Caco-2 (cell line): ENCODE measurements at regions not wholly inside any gene's neighbourhood (a gene's known extent, or its start where the extent isn't known, plus 50 kb on each side); places are given as distances from the start of the nearest gene placed in this dataset.

Experiments
- BruUV-seq: library from RNA; stranded (reverse); fragments of 400-500 nt; replicated peaks from 2 replicates; lab custom pipeline; 2021; lab: Mats Ljungman, UMichigan
- CTCF ChIA-PET: fragments of 300-600 bp; sonication (Branson Sonifier 250); formaldehyde crosslinking; loops from one replicate; lab custom pipeline; 2022; ENCODE audit warnings: antibody characterized with exemption; lab: Charles Lee
- POLR2A ChIA-PET: fragments of 300-600 bp; sonication (Branson Sonifier 250); formaldehyde crosslinking; loops from one replicate; lab custom pipeline; 2022; ENCODE audit warnings: antibody characterized with exemption; lab: Charles Lee
- DNase-seq, 2 experiments: peaks; one replicate each; pipeline versions ENCODE4 v3.0.0 to v3.0.0-alpha.2; 2020 to 2022
- H3K27me3 ChIP-seq: replicated peaks from 2 replicates; pipeline ENCODE4 v1.6.0; 2011; ENCODE audit warnings: low read length; ENCODE audit not compliant: control insufficient read depth, insufficient read depth
- H3K36me3 ChIP-seq: 2 replicates; pipeline ENCODE4 v1.5.1; 2011; ENCODE audit warnings: low read length; ENCODE audit not compliant: control insufficient read depth, insufficient read depth
- H3K4me1 ChIP-seq: fragments of 250-450 bp; sonication (Bioruptor Pico); 2 replicates; pipeline ENCODE4 v1.5.1; 2020; ENCODE audit warnings: mild to moderate bottlenecking
- H3K4me3 ChIP-seq: 2 replicates; pipeline ENCODE4 v1.5.1; 2011; ENCODE audit warnings: low read depth, mild to moderate bottlenecking, control low read depth, low read length
- H3K9me3 ChIP-seq: fragments of 250-450 bp; sonication (Bioruptor Pico); 2 replicates; pipeline ENCODE4 v1.5.1; 2020; ENCODE audit warnings: mild to moderate bottlenecking, moderate library complexity
- H3K27ac Mint-ChIP-seq: one replicate; pipeline ENCODE4 v1.8.0; 2022; ENCODE audit warnings: mixed read lengths; ENCODE audit not compliant: unreplicated experiment
- H3K27me3 Mint-ChIP-seq: one replicate; pipeline ENCODE4 v1.8.0; 2022; ENCODE audit warnings: mixed read lengths; ENCODE audit not compliant: insufficient read depth, unreplicated experiment
- H3K36me3 Mint-ChIP-seq: one replicate; pipeline ENCODE4 v1.8.0; 2022; ENCODE audit warnings: mild to moderate bottlenecking, mixed read lengths; ENCODE audit not compliant: insufficient read depth, unreplicated experiment
- H3K4me1 Mint-ChIP-seq: one replicate; pipeline ENCODE4 v1.8.0; 2022; ENCODE audit warnings: low read depth, mixed read lengths; ENCODE audit not compliant: unreplicated experiment
- H3K4me3 Mint-ChIP-seq: one replicate; pipeline ENCODE4 v1.8.0; 2022; ENCODE audit warnings: mild to moderate bottlenecking, moderate library complexity, mixed read lengths; ENCODE audit not compliant: unreplicated experiment
- H3K9me3 Mint-ChIP-seq: one replicate; pipeline ENCODE4 v1.8.0; 2022; ENCODE audit warnings: mixed read lengths; ENCODE audit not compliant: unreplicated experiment
- CTCF ChIP-seq, 2 experiments: fragments of 200-600 bp in 1 of 2; IDR thresholded peaks; 1 replicate in 1 of 2; 2 replicates in 1 of 2; pipeline versions ENCODE4 v1.5.1 to v1.8.0; 2011 to 2022; ENCODE audit warnings: antibody characterized with exemption in 1 of 2, control low read depth in 1 of 2, inconsistent platforms in 1 of 2, low read depth in 1 of 2, low read length in 1 of 2, mild to moderate bottlenecking in 1 of 2, moderate library complexity in 1 of 2; ENCODE audit not compliant: insufficient read depth in 1 of 2, severe bottlenecking in 1 of 2, unreplicated experiment in 1 of 2
- intact Hi-C: fragments of 100-400 bp; cut with micrococcal nuclease; formaldehyde crosslinking; loops from one replicate; pipeline ENCODE4 v1.10.0; 2022; ENCODE audit not compliant: unreplicated experiment

DNA sequence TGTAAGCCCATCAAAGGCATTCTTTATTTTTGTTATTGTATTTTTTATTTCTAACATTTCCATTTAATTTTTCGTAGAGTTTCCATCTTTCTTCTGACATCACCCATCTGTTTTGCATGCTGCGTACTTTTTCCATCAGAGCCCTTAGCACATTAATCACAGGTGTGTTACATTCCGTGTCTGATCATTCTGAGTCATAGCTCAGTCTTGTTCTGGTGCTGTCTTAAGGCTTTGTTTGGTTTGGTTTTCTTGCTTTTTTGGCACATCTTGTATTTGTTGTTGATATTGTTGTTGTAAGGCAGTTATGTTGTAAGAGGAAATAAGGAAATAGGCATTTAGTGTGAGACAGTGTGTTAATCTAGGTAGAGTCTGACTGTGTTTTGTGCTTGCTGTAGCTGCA is 214.6 kb upstream of the CDH4 start:
- no peaks in the 10 kb centered on the region for H3K9me3 Mint-ChIP-seq
- no peak for DNase-seq
- Histone ChIP-seq H3K4me1 (no peaks in the 10 kb centered on the region), H3K9me3 (0 out of 2 replicates have a peak, but pooled peaks cover 3% of the 10 kb centered on the region), H3K4me3 (no peak overlapping the region), H3K27me3 (no peaks in the 10 kb centered on the region), H3K36me3 (no peaks in the 10 kb centered on the region)
- no peaks in the 10 kb centered on the region for H3K4me1 Mint-ChIP-seq
- ChIA-PET POLR2A (no interaction called here), CTCF (no interaction called here)
- TF ChIP-seq CTCF (IDR thresholded peaks at IDR 0.05; ENCODE audit: insufficient read depth in 1 of 2, low read depth in 1 of 2, low read length in 1 of 2, severe bottlenecking in 1 of 2, unreplicated experiment in 1 of 2): no peak
- no peaks in the 10 kb centered on the region for H3K36me3 Mint-ChIP-seq
- BruUV-seq: no TSS peak
- no peak overlapping the region for H3K4me3 Mint-ChIP-seq
- H3K27ac Mint-ChIP-seq: no peak overlapping the region
- intact Hi-C loops: no loop called here
- no peaks in the 10 kb centered on the region for H3K27me3 Mint-ChIP-seq

DNA sequence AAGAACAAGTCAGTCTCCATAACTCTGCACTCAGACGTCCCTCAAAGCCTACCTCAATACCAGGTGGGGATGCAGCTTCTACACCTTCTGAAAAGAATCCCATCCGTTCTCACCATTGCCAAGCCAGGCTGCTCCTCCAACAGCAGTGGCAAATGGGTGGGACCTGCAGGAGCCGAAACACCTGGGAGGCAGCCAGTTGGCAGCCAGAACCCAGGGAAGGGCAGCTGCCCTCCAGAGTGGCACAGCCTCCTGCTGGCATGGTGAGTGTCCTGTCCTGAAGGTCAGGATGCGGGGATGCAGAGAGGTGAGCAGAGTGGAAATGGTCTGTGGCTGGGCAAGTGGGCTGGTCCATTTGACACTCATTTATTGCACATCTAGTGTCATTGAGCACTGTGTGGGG is 210.6 kb upstream of the CDH4 start:
- Histone ChIP-seq H3K9me3 (peaks cover 8% of the 10 kb centered on the region; the same call in 1 of the 2 replicates), H3K36me3 (no peaks in the 10 kb centered on the region), H3K27me3 (no peaks in the 10 kb centered on the region), H3K4me1 (no peaks in the 10 kb centered on the region), H3K4me3 (no peak overlapping the region)
- ChIA-PET POLR2A (no interaction called here), CTCF (no interaction called here)
- Mint-ChIP-seq H3K27ac (no peak overlapping the region), H3K36me3 (no peaks in the 10 kb centered on the region), H3K27me3 (no peaks in the 10 kb centered on the region), H3K4me1 (no peaks in the 10 kb centered on the region), H3K4me3 (no peak overlapping the region), H3K9me3 (no peaks in the 10 kb centered on the region)
- intact Hi-C loops: no loop called here
- no TSS peak for BruUV-seq
- no peak for TF ChIP-seq CTCF (IDR thresholded peaks at IDR 0.05; ENCODE audit: insufficient read depth in 1 of 2, low read depth in 1 of 2, low read length in 1 of 2, severe bottlenecking in 1 of 2, unreplicated experiment in 1 of 2)
- no peak for DNase-seq

DNA sequence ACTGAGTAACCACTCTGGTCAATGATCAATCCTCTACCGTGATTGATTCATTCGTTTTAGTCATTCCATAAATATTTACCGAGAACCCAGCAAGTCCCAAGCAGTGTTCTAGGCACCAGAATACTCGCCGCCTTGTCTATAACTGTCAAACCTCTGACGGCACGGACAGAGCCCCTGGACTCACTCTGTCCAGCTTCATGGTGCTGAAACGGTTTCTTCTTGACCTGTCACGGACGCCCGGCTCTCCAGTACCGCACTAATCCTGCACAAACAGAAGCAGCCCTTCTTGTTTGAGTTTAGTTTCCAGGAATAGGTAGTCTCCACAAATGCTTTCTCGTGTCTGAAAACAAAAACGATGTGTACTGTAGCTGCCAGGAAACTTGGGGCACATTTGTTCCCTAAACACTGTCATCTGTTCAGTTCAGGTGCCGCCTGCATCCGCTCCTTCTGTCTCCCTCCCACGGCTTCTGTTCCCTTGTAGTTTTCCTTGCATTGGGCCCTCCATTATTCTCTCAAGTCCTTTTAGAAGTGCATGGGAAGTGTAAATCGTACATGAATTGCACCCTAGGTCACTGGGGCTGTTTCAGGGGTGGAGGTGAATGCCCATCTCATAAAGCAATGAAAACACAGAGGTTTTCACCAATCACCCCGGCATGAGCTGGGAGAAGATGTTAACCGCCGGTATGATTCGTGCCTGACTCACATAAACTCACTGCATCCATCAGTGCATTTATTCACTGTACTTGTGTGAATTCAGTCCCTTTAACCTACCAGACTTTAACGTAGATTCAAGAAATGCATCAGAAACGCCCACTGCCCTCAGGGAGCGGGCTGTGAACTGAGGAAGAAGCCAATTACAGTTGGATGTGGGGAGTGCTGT is 209.3 kb upstream of the CDH4 start:
- H3K36me3 Mint-ChIP-seq: no peaks in the 10 kb centered on the region
- intact Hi-C loops: no loop called here
- no peaks in the 10 kb centered on the region for H3K4me1 Mint-ChIP-seq
- ChIA-PET CTCF (no interaction called here), POLR2A (no interaction called here)
- Histone ChIP-seq H3K9me3 (peaks cover 14% of the 10 kb centered on the region; the same call in 1 of the 2 replicates), H3K4me1 (no peaks in the 10 kb centered on the region), H3K27me3 (no peaks in the 10 kb centered on the region), H3K36me3 (no peaks in the 10 kb centered on the region), H3K4me3 (no peak overlapping the region)
- no peak for DNase-seq
- H3K9me3 Mint-ChIP-seq: no peaks in the 10 kb centered on the region
- no peaks in the 10 kb centered on the region for H3K27me3 Mint-ChIP-seq
- no peak for TF ChIP-seq CTCF (IDR thresholded peaks at IDR 0.05; ENCODE audit: insufficient read depth in 1 of 2, low read depth in 1 of 2, low read length in 1 of 2, severe bottlenecking in 1 of 2, unreplicated experiment in 1 of 2)
- H3K27ac Mint-ChIP-seq: no peak overlapping the region
- no peak overlapping the region for H3K4me3 Mint-ChIP-seq
- no TSS peak for BruUV-seq
